GM19240 (cell line): ENCODE measurements at regions not wholly inside any gene's neighbourhood (a gene's known extent, or its start where the extent isn't known, plus 50 kb on each side); places are given as distances from the start of the nearest gene placed in this dataset.

Experiments
- DNase-seq: peaks from one replicate; pipeline ENCODE4 v3.0.0; 2011; ENCODE audit warnings: low spot score; ENCODE audit not compliant: insufficient read length

DNA sequence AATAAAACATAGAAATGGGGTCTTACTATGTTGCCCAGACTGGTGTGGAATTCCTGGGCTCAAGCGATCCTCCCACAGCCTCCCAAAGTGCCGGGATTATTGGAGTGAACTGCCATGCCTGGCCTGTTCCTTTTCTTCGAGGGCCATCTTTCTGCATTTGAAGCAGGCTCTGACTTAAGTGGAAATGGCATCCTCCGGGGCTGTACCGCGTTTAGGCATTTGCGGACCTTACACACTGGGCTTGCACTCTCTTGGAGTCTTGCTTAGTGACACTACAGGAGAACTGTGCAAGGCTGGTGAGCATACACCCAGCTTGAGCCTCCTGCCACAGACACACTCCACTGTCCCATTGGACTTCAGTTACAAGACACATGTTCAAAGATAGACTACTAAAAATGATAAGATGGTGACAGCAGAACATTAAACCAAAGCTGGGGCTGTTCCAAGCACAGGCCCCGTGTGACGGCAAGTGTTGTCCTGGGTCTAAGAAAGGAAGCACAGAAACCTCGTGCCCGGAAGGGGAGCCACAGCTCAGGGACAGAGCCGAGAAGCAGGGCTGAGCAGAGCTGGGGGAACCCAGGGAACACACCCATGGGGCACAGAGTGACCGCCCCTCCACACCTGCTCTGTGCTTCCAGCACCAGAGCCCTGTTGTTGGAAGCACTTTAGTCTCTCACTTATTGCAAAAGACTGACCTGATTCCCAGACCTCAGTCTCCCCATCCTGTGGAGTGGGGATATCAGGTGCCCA, 59.0 kb upstream of the SHANK2 start:
- no peak for DNase-seq

DNA sequence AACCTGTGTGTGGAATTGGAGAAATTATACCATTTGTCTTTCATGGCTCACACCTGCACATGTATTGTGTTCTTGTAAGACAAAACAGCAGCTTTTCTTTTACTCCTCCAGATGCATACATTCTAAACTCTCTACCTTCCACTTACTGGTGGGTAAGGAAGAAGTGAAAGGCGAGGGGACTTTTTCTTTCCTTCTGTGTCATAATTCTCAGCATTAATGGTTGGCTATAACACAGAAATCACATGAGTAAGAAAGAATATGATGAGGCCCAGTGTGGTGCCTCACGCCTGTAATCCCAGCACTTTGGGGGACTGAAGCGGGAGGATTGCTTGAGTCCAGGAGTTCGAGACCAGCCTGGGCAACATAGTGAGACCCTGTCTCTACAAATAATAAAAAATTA, 57.8 kb upstream of the SHANK2 start:
- no peak for DNase-seq

DNA sequence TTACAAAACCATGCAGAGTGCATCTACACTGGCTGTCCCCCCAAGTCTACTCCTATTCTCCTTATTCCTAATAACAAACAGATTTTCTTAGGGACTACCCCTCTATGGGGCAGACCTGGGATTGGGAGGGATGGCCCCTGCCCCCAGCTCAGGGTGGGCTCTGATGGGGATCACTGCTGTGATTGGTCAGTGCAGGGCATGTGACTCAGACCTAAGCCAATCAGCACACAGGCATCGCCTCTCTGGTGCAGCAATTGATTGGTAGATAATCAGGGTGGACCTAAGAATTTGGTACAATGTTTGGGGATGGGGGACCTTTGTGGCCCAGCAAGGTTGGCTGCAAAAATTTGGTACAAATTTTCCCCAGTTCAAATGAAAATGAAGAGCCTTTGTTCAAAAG, 57.2 kb upstream of the SHANK2 start:
- DNase-seq: no peak

GRCh38 chr11:71309181-71309580, 56.8 kb upstream of the SHANK2 start:
- no peak for DNase-seq

- no peak for DNase-seq
These were observed 55.7 kb upstream of the SHANK2 start for GRCh38 chr11:71307811-71308645.

DNA sequence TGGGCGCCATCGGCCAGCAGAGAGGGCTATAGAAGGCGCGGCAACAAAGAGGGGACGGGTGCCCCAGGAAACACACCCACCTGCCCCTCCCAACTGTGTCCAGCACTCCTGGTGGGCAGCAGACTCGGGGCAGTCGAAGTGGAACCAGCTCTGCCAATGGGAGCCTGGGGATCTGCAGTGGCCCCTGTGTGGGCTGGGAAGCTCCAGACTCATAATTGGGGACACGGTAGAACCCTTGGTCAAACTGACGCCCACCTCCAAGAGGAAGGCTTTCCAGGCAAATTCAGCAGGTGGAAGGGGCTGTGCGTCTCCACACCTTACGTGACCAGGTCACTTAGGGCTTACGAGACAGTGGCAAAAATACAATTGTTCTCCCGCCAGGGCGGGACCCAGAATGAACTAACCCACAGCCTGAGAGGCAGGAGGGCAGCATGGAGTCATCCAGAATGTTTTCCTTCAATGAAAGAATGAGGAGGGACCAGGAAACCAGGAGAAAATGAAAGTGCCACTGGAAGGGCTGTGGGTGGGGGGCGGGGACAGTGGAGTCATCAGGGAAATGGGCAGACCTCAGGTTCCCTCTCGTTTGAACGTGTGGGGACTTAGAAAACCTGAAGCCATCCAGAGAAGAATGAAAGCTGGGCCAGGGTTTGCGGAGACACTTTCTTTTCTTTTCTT, 53.2 kb upstream of the SHANK2 start:
- DNase-seq: no peak

GRCh38 chr11:71305041-71305440, 52.7 kb upstream of the SHANK2 start:
- no peak for DNase-seq

DNA sequence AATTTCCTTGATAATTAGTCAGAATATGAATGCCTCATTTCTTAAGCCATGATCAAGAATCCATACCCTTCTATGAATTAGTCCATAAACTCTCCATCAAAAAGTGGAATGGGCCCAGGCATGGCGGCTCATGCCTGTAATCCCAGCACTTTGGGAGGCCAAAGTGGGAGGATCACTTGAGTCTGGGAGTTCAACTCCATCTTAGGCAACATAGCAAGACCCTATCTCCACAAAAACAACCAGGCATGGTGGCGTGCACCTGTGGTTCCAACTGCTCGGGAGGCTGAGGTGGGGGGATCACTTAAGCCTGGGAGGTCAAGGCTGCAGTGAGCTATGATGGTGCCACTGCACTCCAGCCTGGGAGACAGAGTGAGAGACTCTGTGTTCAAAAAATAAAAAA, 52.1 kb upstream of the SHANK2 start:
- DNase-seq: no peak

GRCh38 chr11:71304045-71304444, 51.7 kb upstream of the SHANK2 start:
- DNase-seq: no peak

DNA sequence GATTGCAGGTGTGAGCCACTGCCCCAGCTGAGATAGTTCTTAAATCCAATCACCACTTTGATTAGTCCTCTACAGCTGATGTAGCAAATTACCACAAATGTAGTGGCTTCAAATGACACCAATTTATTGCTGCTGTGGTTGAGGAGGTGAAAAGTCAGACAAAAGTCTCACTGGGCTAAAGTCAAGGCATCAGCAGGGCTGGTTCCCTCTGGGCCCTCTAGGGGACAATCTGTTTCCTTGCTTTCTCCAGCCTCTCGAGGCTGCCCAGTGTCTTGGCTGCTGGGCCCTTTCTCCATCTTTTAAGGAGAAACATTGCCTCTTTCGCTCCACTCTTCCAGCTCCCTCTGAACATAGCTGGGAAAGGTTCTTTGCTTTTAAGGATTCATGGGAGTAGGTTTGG, 50.5 kb upstream of the SHANK2 start:
- no peak for DNase-seq

DNA sequence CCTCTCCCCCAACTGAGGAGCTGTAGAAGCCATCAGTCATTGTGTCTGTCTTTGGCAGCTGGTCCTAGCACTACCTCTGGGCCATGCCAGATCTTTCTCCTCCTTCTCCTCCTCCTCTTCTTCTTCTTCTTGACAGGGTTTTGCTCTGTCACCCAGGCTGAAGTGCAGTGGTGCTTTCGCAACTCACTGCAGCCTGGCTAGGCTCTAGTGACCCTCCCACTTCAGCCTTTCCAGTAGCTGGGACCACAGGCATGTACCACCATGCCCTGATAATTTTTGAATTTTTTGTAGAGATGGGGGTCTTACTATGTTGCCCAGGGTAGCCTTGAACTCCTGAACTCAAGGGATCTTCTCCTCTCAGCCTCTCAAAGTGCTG, 50.1 kb upstream of the SHANK2 start:
- no peak for DNase-seq
